ENCODE measurements at regions not wholly inside any gene's neighbourhood (a gene's known extent, or its start where the extent isn't known, plus 50 kb on each side); places are given as distances from the start of the nearest gene placed in this dataset.

- no TSS peak for BruUV-seq (replicated peaks)
- Histone ChIP-seq H3F3A (ENCODE audit: low read length, unreplicated experiment) (no peaks in the 10 kb centered on the region), H3K9me3 (ENCODE audit: low read length) (no peaks in the 10 kb centered on the region), H3K9ac (ENCODE audit: low read length) (no peak overlapping the region), H3K36me3 (ENCODE audit: low read depth, low read length) (no peaks in the 10 kb centered on the region), H3K27ac (ENCODE audit: low read length) (no peak overlapping the region), H3K9me2 (replicated peaks; ENCODE audit: low read length) (no peaks in the 10 kb centered on the region), H4K20me1 (ENCODE audit: low read length) (no peaks in the 10 kb centered on the region), H3K4me2 (ENCODE audit: low read length) (no peak overlapping the region), H3K4me3 (ENCODE audit: low read length) (no peak overlapping the region), H3K27me3 (ENCODE audit: low read length) (no peaks in the 10 kb centered on the region), H3K79me2 (ENCODE audit: low read length) (no peaks in the 10 kb centered on the region), H3K4me1 (ENCODE audit: insufficient read depth, low read length) (peaks cover 27% of the 10 kb centered on the region), H2AFZ (ENCODE audit: low read length) (no peak overlapping the region)
- TF ChIP-seq CTCF (conservative IDR thresholded peaks at IDR 0.05; ENCODE audit: low read depth, low read length) (no peak), EZH2phosphoT487 (IDR thresholded peaks at IDR 0.05; ENCODE audit: borderline replicate concordance, low read length) (no peak), EZH2 (IDR thresholded peaks at IDR 0.05; ENCODE audit: low read length, unreplicated experiment) (no peak)
- CTCF ChIA-PET, result no interaction called here
- DNase-seq (no peak), ATAC-seq (no peak)
- POLR2A ChIA-PET (ENCODE audit: unreplicated experiment), result no interaction called here
- intact Hi-C loops (cut with micrococcal nuclease), result loop anchor here (5.0 kb wide), 1 partner anchor 345 kb away; no protein-coding TSS in a partner anchor
Measured at GRCh38 chr18:60067426-60068210, 167.8 kb downstream of the PMAIP1 start.

GRCh38 chr18:60066219-60066975 lies 166.6 kb downstream of the PMAIP1 start:
- no TSS peak for BruUV-seq (replicated peaks)
- no peak for DNase-seq
- H3F3A ChIP-seq (ENCODE audit: low read length, unreplicated experiment), result no peaks in the 10 kb centered on the region
- no peaks in the 10 kb centered on the region for H3K9me2 ChIP-seq (replicated peaks; ENCODE audit: low read length)
- no peaks in the 10 kb centered on the region for H4K20me1 ChIP-seq (ENCODE audit: low read length)
- no peaks in the 10 kb centered on the region for H3K27me3 ChIP-seq (ENCODE audit: low read length)
- no peaks in the 10 kb centered on the region for H3K36me3 ChIP-seq (ENCODE audit: low read depth, low read length)
- no peak overlapping the region for H3K27ac ChIP-seq (ENCODE audit: low read length)
- no peak overlapping the region for H3K4me2 ChIP-seq (ENCODE audit: low read length)
- no peak overlapping the region for H3K4me3 ChIP-seq (ENCODE audit: low read length)
- ChIA-PET POLR2A (ENCODE audit: unreplicated experiment) (interaction anchor here (0.6 kb wide), 1 partner anchor 14 kb away, joined by 3 read pairs; no protein-coding TSS in a partner anchor), CTCF (no interaction called here)
- no peaks in the 10 kb centered on the region for H3K9me3 ChIP-seq (ENCODE audit: low read length)
- intact Hi-C loops (cut with micrococcal nuclease), result loop anchor here (5.0 kb wide), 1 partner anchor 346 kb away; no protein-coding TSS in a partner anchor
- no peak overlapping the region for H3K9ac ChIP-seq (ENCODE audit: low read length)
- no peaks in the 10 kb centered on the region for H3K79me2 ChIP-seq (ENCODE audit: low read length)
- ATAC-seq, result no peak
- H2AFZ ChIP-seq (ENCODE audit: low read length), result no peak overlapping the region
- TF ChIP-seq CTCF (conservative IDR thresholded peaks at IDR 0.05; ENCODE audit: low read depth, low read length), result no peak
- no peak for TF ChIP-seq EZH2phosphoT487 (IDR thresholded peaks at IDR 0.05; ENCODE audit: borderline replicate concordance, low read length)
- no peak for TF ChIP-seq EZH2 (IDR thresholded peaks at IDR 0.05; ENCODE audit: low read length, unreplicated experiment)
- peaks cover 27% of the 10 kb centered on the region for H3K4me1 ChIP-seq (ENCODE audit: insufficient read depth, low read length)
